Parathyroid adenoma (tissue), 2 donors: ENCODE measurements at regions not wholly inside any gene's neighbourhood (a gene's known extent, or its start where the extent isn't known, plus 50 kb on each side); places are given as distances from the start of the nearest gene placed in this dataset.
"Not testable (repeated sequence)": the region's sequence is repeated elsewhere in the genome, so short reads cannot be mapped to it uniquely, and the experiment has no call there.

Experiments
- H2AFZ ChIP-seq: fragments of 300-600 bp; sonication (generic); one replicate; pipeline ENCODE4 v1.7.0; 2017; ENCODE audit warnings: antibody characterized with exemption, mild to moderate bottlenecking
- H3K27ac ChIP-seq: fragments of 300-600 bp; sonication (generic); one replicate; pipeline ENCODE4 v1.7.0; 2017
- H3K27me3 ChIP-seq: fragments of 300-600 bp; sonication (generic); one replicate; pipeline ENCODE4 v1.7.0; 2017; ENCODE audit warnings: low read length; ENCODE audit not compliant: control insufficient read depth, insufficient read depth
- H3K36me3 ChIP-seq: fragments of 300-600 bp; sonication (generic); one replicate; pipeline ENCODE4 v1.7.0; 2017; ENCODE audit warnings: low read length; ENCODE audit not compliant: control insufficient read depth, insufficient read depth
- H3K4me1 ChIP-seq: fragments of 300-600 bp; sonication (generic); one replicate; pipeline ENCODE4 v1.7.0; 2017; ENCODE audit warnings: control low read depth
- H3K4me2 ChIP-seq: fragments of 300-600 bp; sonication (generic); one replicate; pipeline ENCODE4 v1.7.0; 2017; ENCODE audit warnings: low read length
- H3K4me3 ChIP-seq: fragments of 300-600 bp; sonication (generic); one replicate; pipeline ENCODE4 v1.7.0; 2017; ENCODE audit warnings: low read depth, low read length
- H3K79me2 ChIP-seq: fragments of 300-600 bp; sonication (generic); one replicate; pipeline ENCODE4 v1.7.0; 2017; ENCODE audit warnings: control low read depth
- H3K9ac ChIP-seq: fragments of 300-600 bp; sonication (generic); one replicate; pipeline ENCODE4 v1.7.0; 2017; ENCODE audit warnings: mild to moderate bottlenecking
- H3K9me3 ChIP-seq: fragments of 300-600 bp; sonication (generic); one replicate; pipeline ENCODE4 v1.7.0; 2017; ENCODE audit warnings: low read length; ENCODE audit not compliant: control insufficient read depth
- TF ChIP-seq, protein P1 (sequence below): fragments of 300-600 bp; sonication (generic); IDR thresholded peaks from one replicate; pipeline ENCODE4 v1.7.0; 2017; ENCODE audit warnings: antibody characterized with exemption, mild to moderate bottlenecking
- donor health status: primary hyperparathyroidism.

GRCh38 chr13:74264333-74264732, 130.1 kb upstream of the KLF12 start:
- Histone ChIP-seq H2AFZ (no peak overlapping the region), H3K79me2 (no peaks in the 10 kb centered on the region), H3K27ac (no peak overlapping the region), H3K36me3 (no peaks in the 10 kb centered on the region), H3K4me2 (no peak overlapping the region), H3K4me3 (no peak overlapping the region), H3K4me1 (no peaks in the 10 kb centered on the region), H3K9ac (no peak overlapping the region), H3K9me3 (no peaks in the 10 kb centered on the region), H3K27me3 (no peaks in the 10 kb centered on the region)
- TF ChIP-seq, protein P1, sequence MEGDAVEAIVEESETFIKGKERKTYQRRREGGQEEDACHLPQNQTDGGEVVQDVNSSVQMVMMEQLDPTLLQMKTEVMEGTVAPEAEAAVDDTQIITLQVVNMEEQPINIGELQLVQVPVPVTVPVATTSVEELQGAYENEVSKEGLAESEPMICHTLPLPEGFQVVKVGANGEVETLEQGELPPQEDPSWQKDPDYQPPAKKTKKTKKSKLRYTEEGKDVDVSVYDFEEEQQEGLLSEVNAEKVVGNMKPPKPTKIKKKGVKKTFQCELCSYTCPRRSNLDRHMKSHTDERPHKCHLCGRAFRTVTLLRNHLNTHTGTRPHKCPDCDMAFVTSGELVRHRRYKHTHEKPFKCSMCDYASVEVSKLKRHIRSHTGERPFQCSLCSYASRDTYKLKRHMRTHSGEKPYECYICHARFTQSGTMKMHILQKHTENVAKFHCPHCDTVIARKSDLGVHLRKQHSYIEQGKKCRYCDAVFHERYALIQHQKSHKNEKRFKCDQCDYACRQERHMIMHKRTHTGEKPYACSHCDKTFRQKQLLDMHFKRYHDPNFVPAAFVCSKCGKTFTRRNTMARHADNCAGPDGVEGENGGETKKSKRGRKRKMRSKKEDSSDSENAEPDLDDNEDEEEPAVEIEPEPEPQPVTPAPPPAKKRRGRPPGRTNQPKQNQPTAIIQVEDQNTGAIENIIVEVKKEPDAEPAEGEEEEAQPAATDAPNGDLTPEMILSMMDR = no peak

DNA sequence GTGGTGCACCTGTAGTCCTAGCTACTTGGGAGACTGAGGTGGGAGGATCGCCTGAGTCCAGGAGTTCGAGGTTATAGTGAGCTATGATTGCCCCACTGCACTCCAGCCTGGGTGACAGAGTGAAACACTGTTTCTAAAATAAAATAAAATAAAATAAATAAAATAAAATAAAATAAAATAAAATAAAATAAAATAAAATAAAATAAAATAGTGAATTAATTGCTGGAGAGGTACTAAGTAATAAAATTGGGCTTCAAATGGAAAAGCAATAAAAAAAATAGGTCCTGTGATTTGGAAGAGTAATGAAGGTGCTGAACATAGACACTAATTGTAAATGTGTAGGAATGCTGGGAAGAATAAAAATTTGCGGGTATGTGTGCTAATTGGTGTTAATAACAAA, 126.2 kb upstream of the KLF12 start:
- not testable (repeated sequence) for H3K79me2 ChIP-seq, H3K4me3 ChIP-seq, H3K4me2 ChIP-seq, H3K4me1 ChIP-seq, H3K9me3 ChIP-seq, H3K36me3 ChIP-seq, H3K27me3 ChIP-seq, H3K9ac ChIP-seq, H3K27ac ChIP-seq, H2AFZ ChIP-seq

DNA sequence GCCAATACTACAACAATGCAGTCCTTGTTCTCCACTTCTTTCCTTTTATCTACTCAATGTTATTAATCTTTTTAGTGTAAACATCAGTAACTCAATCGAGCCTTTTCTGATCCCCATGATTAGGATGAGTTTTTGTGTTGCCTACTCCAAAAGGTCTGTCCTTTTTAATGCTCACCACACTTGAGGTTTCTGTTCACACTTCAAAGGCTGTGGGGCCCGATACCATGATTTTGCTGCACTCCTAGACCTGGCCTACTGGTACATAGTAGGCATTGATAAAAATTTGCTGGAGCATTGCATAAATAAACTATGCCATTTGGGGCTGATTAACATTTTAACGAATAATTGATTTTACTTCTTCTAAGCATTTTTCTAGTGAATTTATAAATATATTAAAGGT, 125.4 kb upstream of the KLF12 start:
- Histone ChIP-seq H3K79me2 (no peaks in the 10 kb centered on the region), H3K9ac (no peak overlapping the region), H3K4me1 (no peaks in the 10 kb centered on the region), H3K9me3 (no peaks in the 10 kb centered on the region), H3K27ac (no peak overlapping the region), H3K36me3 (no peaks in the 10 kb centered on the region), H3K27me3 (no peaks in the 10 kb centered on the region), H3K4me2 (no peak overlapping the region), H3K4me3 (no peak overlapping the region), H2AFZ (no peak overlapping the region)
- TF ChIP-seq, protein P1 = no peak

DNA sequence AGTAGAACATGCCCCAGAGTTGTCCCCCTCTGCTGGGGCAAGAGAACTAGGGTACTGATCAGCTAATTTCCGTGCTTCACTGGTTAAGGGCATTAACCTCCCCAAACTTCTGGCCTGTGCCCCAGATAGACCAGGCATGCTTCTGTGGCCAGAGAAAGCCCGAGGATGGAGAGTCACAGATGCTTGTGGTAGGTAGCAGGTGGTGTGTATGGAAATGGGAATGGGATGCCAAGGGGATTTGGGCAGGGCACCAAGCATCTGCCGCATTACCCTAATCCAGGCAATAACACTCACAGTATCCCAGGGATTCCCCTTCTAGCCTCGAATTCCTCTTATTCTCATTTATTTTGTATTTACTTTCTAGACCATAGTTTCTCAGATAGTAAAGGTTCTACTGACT, 124.8 kb upstream of the KLF12 start:
- no peaks in the 10 kb centered on the region for H3K9me3 ChIP-seq
- TF ChIP-seq, protein P1 = no peak

DNA sequence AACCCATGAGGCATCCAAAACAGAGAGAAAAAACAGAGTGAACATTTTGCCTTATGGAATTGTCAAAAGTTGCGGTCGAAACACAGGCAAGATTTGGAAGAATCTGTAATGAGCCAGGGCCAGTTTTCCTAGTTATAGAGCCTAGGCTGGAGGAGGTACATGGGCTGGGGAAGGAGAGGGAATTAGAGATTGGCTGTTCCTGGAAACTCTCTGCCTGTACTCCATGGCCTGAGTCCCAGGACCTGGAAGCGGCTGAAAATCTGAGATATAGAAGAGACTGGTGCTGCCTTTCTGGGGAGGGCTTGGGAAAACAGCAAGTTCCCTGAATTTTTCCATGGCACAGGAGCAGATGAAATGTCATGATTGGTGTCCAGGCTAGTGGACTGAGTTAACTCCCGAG, 122.8 kb upstream of the KLF12 start:
- Histone ChIP-seq H2AFZ (no peak overlapping the region), H3K4me1 (no peaks in the 10 kb centered on the region), H3K79me2 (no peaks in the 10 kb centered on the region), H3K27me3 (no peaks in the 10 kb centered on the region), H3K27ac (no peak overlapping the region), H3K9ac (no peak overlapping the region), H3K9me3 (no peaks in the 10 kb centered on the region), H3K4me2 (no peak overlapping the region), H3K4me3 (no peak overlapping the region), H3K36me3 (no peaks in the 10 kb centered on the region)
- TF ChIP-seq, protein P1 = no peak

More for the DNA sequence above, 124.8 kb upstream of the KLF12 start:
- Histone ChIP-seq H3K4me1 (no peaks in the 10 kb centered on the region), H2AFZ (no peak overlapping the region), H3K4me2 (no peak overlapping the region), H3K79me2 (no peaks in the 10 kb centered on the region), H3K27ac (no peak overlapping the region), H3K36me3 (no peaks in the 10 kb centered on the region), H3K4me3 (no peak overlapping the region), H3K27me3 (no peaks in the 10 kb centered on the region), H3K9ac (no peak overlapping the region)
